ENCODE measurements at regions not wholly inside any gene's neighbourhood (a gene's known extent, or its start where the extent isn't known, plus 50 kb on each side); places are given as distances from the start of the nearest gene placed in this dataset.

DNA sequence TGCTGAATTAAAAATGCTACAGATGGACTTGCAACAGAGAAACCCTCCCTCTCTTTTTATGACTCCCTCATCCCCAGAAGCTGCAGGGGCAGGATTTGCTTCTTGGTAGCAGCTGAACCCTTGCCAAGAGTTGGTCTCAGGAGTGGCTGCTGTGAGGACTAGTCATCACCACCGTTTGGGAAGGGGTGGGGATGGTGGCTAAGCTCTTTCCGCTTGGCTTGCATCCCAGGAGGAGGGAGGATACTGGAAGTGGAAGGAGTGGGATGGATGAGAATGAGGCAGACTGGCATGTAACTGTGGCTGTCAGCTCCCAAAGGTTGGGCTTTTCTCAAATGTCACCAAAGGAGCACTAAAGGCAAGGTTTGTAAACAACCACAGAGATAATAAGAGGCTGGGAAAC, 50.8 kb upstream of the COL24A1 start:
- no peak overlapping the region for H3K4me3 ChIP-seq
- H3K27ac ChIP-seq: no peak overlapping the region
- H3K36me3 ChIP-seq: no peaks in the 10 kb centered on the region
- no peaks in the 10 kb centered on the region for H3K4me1 ChIP-seq
- H3K27me3 ChIP-seq: no peaks in the 10 kb centered on the region
- DNase-seq (ENCODE audit: extremely low spot score in 2 of 2): no peak
- TF ChIP-seq POLR2A (IDR thresholded peaks at IDR 0.05): no peak
- TF ChIP-seq, protein P1, sequence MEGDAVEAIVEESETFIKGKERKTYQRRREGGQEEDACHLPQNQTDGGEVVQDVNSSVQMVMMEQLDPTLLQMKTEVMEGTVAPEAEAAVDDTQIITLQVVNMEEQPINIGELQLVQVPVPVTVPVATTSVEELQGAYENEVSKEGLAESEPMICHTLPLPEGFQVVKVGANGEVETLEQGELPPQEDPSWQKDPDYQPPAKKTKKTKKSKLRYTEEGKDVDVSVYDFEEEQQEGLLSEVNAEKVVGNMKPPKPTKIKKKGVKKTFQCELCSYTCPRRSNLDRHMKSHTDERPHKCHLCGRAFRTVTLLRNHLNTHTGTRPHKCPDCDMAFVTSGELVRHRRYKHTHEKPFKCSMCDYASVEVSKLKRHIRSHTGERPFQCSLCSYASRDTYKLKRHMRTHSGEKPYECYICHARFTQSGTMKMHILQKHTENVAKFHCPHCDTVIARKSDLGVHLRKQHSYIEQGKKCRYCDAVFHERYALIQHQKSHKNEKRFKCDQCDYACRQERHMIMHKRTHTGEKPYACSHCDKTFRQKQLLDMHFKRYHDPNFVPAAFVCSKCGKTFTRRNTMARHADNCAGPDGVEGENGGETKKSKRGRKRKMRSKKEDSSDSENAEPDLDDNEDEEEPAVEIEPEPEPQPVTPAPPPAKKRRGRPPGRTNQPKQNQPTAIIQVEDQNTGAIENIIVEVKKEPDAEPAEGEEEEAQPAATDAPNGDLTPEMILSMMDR (IDR thresholded peaks at IDR 0.05): no peak
- TF ChIP-seq POLR2AphosphoS5 (IDR thresholded peaks at IDR 0.05; ENCODE audit: insufficient read depth in 1 of 2, low read depth in 1 of 2): no peak
- no peaks in the 10 kb centered on the region for H3K9me3 ChIP-seq
- intact Hi-C loops (cut with DNase I): no loop called here
